Erythroblast (primary cell): ENCODE measurements at regions not wholly inside any gene's neighbourhood (a gene's known extent, or its start where the extent isn't known, plus 50 kb on each side); places are given as distances from the start of the nearest gene placed in this dataset.

ENCODE experiments used
- GATA1 ChIP-seq: IDR thresholded peaks from 2 replicates; pipeline ENCODE4 v1.6.1; 2011; ENCODE audit warnings: low read depth, mild to moderate bottlenecking, control low read depth, low read length, moderate library complexity
- POLR2A ChIP-seq: IDR thresholded peaks from 2 replicates; pipeline ENCODE4 v1.6.1; 2011; ENCODE audit warnings: mild to moderate bottlenecking, low read length

DNA sequence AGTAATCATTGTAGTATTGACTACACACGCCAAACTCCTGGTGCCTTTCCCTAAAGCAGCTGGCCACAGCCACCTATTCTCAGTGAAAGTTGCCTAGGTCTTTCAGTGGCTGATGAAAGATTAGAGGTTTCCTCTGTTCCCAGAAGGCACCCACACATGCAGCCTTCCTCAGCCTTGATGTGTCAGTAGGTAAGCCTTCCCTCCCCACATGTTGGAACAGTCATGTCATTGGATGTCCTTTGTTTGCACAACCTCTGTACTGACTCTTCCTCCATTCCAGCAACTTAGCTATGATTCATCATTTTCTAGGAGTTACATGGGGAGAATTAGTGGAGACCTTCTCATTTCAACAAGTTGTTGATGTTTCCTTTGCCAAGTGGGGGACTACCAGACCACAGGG, 630.8 kb upstream of the SLC39A10 start:
- TF ChIP-seq POLR2A: no peak
- no peak for TF ChIP-seq GATA1
